ENCODE measurements at regions not wholly inside any gene's neighbourhood (a gene's known extent, or its start where the extent isn't known, plus 50 kb on each side); places are given as distances from the start of the nearest gene placed in this dataset.

DNA sequence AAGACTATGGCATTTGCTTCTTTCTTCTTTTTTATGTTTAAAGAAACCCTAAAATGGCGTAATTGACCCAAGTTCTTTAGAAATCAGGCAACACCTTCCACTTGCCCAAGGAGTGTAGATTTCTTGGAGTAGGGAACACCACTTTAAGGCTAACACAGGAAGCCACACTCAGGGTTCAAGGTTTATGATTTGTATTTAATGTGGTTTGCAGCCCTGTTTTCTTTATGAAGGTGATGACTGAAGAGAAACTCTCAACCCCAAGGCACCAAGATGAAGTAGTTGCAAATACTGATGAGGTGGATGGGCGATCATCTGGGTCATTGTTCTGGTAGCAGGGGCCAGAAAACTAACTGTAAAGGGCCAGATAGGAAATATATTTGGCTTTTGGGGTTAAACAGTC, 101.1 kb downstream of the DLEU7 start:
- H3K27ac Mint-ChIP-seq, result no peak overlapping the region
- no peak overlapping the region for H3K9ac ChIP-seq (ENCODE audit: extremely low read depth, insufficient read length, low read length)

More for the DNA sequence above, 101.1 kb downstream of the DLEU7 start:
- Histone ChIP-seq H3K79me2 (ENCODE audit: insufficient read depth, low read length) (no peaks in the 10 kb centered on the region), H2BK12ac (ENCODE audit: insufficient read length, low read depth, low read length) (no peak overlapping the region), H3T11ph (ENCODE audit: low read length) (no peak overlapping the region), H2BK5ac (ENCODE audit: insufficient read length, low read length) (no peak overlapping the region), H2BK120ac (ENCODE audit: low read depth, low read length, poor library complexity, severe bottlenecking) (no peak overlapping the region), H4K91ac (ENCODE audit: insufficient read length, low read depth, low read length) (no peak overlapping the region), H3K27me3 (ENCODE audit: insufficient read depth, low read length) (no peaks in the 10 kb centered on the region), H3K4me1 (ENCODE audit: insufficient read depth, low read length) (no peaks in the 10 kb centered on the region), H3K14ac (ENCODE audit: insufficient read depth, low read length) (no peak overlapping the region), H2AK5ac (ENCODE audit: insufficient read length, low read length) (no peak overlapping the region), H3K27ac (ENCODE audit: insufficient read length, low read depth, low read length) (no peak overlapping the region), H3K56ac (ENCODE audit: insufficient read length, low read depth, low read length) (no peak overlapping the region), H3K18ac (ENCODE audit: insufficient read length, low read depth, low read length) (no peak overlapping the region), H3K4me2 (ENCODE audit: insufficient read depth, insufficient read length, low read length) (no peak overlapping the region), H2BK15ac (ENCODE audit: low read depth, low read length) (no peak overlapping the region), H2AFZ (ENCODE audit: low read length) (no peak overlapping the region), H4K20me1 (ENCODE audit: control insufficient read depth, insufficient read depth, insufficient read length) (no peaks in the 10 kb centered on the region), H3K4ac (ENCODE audit: low read depth, low read length) (no peak overlapping the region), H3K9me3 (ENCODE audit: control insufficient read depth, low read depth, low read length) (no peaks in the 10 kb centered on the region), H4K5ac (ENCODE audit: insufficient read length, low read depth, low read length) (no peak overlapping the region), H3K23ac (ENCODE audit: insufficient read length, low read depth, low read length) (no peak overlapping the region), H4K8ac (replicated peaks; ENCODE audit: insufficient read length, low read depth, low read length) (no peak overlapping the region), H2BK20ac (ENCODE audit: low read depth, low read length, poor library complexity, severe bottlenecking) (no peak overlapping the region), H3K79me1 (ENCODE audit: insufficient read depth, low read depth, low read length, poor library complexity, severe bottlenecking) (no peaks in the 10 kb centered on the region), H3K23me2 (ENCODE audit: insufficient read length, low read depth, low read length, poor library complexity, severe bottlenecking) (no peaks in the 10 kb centered on the region)
- peaks cover 2% of the 10 kb centered on the region; the same call in 1 of the 2 replicates for H3K27me3 Mint-ChIP-seq (ENCODE audit: low read depth)
- H3K4me3 Mint-ChIP-seq, result no peak overlapping the region
- TF ChIP-seq, protein P1, sequence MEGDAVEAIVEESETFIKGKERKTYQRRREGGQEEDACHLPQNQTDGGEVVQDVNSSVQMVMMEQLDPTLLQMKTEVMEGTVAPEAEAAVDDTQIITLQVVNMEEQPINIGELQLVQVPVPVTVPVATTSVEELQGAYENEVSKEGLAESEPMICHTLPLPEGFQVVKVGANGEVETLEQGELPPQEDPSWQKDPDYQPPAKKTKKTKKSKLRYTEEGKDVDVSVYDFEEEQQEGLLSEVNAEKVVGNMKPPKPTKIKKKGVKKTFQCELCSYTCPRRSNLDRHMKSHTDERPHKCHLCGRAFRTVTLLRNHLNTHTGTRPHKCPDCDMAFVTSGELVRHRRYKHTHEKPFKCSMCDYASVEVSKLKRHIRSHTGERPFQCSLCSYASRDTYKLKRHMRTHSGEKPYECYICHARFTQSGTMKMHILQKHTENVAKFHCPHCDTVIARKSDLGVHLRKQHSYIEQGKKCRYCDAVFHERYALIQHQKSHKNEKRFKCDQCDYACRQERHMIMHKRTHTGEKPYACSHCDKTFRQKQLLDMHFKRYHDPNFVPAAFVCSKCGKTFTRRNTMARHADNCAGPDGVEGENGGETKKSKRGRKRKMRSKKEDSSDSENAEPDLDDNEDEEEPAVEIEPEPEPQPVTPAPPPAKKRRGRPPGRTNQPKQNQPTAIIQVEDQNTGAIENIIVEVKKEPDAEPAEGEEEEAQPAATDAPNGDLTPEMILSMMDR (conservative IDR thresholded peaks at IDR 0.05), result no peak
- H3K4me1 Mint-ChIP-seq, result no peaks in the 10 kb centered on the region
- no peaks in the 10 kb centered on the region for H3K9me3 Mint-ChIP-seq
- H3K36me3 Mint-ChIP-seq (ENCODE audit: insufficient read depth in 1 of 3, low read depth in 3 of 3), result no peaks in the 10 kb centered on the region
- no CpG with 5 or more reads among the region's 2 CpGs for whole genome bisulfite sequencing (ENCODE audit: extremely low coverage, insufficient read length, low lambda C conversion rate)
- DNase-seq, result no peak

All from H9 (cell line).